Upper lobe of left lung (tissue), 4 donors: ENCODE measurements at regions not wholly inside any gene's neighbourhood (a gene's known extent, or its start where the extent isn't known, plus 50 kb on each side); places are given as distances from the start of the nearest gene placed in this dataset.

Experiments
- CTCF ChIP-seq, 6 experiments: fragments of 450-650 bp in 4 of 6; fragments of 200-600 bp in 2 of 6; sonication (generic) in 2 of 6; IDR thresholded peaks; one replicate each; pipeline ENCODE4 v1.5.1; 2016 to 2019; ENCODE audit warnings: antibody characterized with exemption in 6 of 6
- POLR2A ChIP-seq, 4 donors: fragments of 450-650 bp; IDR thresholded peaks; one replicate each; pipeline ENCODE4 v1.5.1; 2016 to 2017; ENCODE audit warnings: antibody characterized with exemption in 4 of 4, mild to moderate bottlenecking in 2 of 4

- TF ChIP-seq POLR2A (IDR thresholded peaks at IDR 0.05): no peak
- TF ChIP-seq CTCF (IDR thresholded peaks at IDR 0.05): no peak
These were observed 292.8 kb downstream of the BCHE start for GRCh38 chr3:165544432-165544831.
